GM18505 (cell line): ENCODE measurements at regions not wholly inside any gene's neighbourhood (a gene's known extent, or its start where the extent isn't known, plus 50 kb on each side); places are given as distances from the start of the nearest gene placed in this dataset.

Experiments
- ATAC-seq: cut with Tn5 transposase; IDR thresholded peaks from one replicate; pipeline ENCODE4 v1.9.1; 2021; ENCODE audit not compliant: unreplicated experiment
- POLR2A ChIP-seq: IDR thresholded peaks from 4 replicates; pipeline ENCODE4 v1.6.1; 2011; ENCODE audit warnings: borderline replicate concordance; ENCODE audit not compliant: insufficient read depth, insufficient read length; ENCODE audit errors: extremely low read depth

DNA sequence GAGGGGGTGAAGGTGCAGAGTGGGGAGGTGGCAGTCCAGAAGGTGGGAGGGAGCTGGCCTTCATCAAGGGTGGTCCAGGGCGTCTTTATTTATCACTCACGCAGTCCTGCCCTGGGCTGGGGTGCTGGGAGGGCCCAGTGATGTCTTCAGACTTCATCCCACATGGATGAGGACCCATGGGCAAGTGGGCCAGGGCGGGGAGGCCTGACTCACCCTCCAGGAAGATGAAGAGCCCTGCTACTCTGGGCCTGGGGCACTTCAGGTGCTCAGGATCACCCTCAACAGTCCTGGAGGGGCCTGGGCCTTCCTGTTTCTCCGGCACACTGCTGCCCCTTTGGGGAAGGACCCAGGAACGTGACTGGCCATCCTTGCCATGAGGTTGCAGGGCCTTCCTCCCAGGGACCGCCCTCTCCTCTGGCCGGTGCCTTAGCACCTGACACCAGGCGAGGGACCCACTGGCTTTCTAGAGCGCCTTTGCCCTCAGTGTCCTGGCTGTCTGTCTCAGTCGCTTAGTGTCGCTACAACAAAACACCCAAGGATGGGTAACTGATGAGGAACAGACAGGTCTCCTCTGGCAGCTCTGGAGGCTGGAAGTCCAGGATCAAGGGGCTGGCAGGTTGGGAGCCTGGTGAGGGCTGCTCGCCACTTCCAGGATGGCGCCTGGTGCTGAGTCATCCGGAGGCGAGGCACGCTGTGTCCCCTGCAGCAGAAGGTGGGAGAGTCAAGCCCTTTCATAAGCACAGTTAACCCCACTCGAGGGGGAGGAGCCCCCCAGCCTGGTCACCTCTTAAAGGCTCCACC lies 57.8 kb upstream of the HS6ST1 start:
- no peak for ATAC-seq
- no peak for TF ChIP-seq POLR2A

DNA sequence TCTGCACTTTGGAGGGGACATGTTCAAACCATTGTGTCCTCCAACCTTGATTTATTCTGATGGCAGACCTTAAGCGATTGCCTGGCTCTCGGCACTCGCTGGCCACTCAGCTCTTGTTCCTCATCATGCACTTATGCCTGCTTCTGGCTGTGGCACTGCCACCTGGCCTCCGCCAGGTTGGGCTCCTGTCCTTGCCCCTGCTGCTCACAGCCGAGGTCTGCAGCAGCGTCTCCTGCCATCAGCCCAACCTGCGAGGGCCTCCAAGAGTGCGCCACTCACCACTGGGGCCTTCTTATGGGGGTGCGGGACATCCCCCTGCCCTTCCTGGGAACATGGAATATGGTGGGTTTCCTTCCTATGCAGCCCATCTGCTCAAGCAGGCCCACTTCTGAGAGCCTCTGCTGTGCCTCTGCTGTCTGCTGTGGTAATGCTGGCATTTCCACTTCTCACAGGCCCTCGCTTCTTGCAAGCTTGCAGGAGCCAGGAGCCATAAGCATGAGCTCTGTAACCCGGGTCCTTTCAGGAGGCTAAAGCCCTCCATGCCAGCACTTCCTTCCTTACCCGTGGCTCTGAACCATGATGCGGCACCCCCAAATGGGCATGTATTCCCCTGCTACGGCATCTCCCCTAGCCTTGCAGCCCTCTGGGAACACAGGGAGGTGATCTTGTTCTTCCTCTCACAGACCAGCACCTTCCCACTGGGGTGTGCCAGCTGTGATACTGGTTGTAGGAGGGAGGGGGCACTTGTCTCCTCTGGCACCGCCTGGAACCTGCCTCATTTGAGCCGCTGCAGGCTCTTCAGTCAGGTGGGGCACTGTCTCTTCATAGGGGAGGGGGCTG lies 58.6 kb upstream of the HS6ST1 start:
- ATAC-seq: no peak
- TF ChIP-seq POLR2A: no peak

DNA sequence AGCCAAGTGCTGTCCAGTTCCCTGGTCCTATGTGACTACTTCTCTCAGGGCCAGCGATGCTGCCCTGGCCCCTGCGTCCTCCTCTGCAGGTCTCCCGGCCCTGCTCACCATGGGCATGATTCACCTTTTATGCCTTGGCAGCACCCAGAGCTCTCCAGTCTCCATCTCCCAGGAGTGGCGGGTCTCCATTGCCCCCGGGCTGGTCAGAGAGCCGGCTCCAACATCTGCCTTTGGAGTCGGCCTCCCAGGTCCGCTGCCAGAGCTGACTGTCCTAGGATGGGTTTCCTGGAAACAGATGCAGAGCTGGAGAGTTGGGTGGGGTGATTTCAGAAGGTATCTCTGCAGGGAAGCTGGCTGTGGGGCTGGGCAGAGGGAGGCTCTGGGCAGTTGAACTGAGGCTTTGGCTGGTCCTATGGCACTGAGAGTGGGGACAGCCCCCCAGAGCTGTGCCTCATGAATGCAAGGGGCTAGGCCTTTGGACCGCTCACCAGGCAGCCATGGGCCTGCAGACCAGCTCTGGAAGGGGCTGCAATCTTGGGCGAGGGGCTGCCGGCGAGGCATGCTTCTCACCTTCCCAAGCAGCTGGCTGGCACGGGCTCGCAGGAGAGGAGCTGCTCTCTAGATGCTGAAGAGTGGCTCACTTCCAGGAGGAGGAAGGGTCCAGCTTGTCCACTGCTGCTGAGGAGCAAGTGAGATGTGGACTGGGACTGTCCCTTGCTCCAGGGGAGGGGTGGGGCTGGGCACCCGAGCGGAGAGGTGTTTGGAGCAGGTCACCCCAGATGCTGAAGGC lies 59.8 kb upstream of the HS6ST1 start:
- no peak for TF ChIP-seq POLR2A
- no peak for ATAC-seq

DNA sequence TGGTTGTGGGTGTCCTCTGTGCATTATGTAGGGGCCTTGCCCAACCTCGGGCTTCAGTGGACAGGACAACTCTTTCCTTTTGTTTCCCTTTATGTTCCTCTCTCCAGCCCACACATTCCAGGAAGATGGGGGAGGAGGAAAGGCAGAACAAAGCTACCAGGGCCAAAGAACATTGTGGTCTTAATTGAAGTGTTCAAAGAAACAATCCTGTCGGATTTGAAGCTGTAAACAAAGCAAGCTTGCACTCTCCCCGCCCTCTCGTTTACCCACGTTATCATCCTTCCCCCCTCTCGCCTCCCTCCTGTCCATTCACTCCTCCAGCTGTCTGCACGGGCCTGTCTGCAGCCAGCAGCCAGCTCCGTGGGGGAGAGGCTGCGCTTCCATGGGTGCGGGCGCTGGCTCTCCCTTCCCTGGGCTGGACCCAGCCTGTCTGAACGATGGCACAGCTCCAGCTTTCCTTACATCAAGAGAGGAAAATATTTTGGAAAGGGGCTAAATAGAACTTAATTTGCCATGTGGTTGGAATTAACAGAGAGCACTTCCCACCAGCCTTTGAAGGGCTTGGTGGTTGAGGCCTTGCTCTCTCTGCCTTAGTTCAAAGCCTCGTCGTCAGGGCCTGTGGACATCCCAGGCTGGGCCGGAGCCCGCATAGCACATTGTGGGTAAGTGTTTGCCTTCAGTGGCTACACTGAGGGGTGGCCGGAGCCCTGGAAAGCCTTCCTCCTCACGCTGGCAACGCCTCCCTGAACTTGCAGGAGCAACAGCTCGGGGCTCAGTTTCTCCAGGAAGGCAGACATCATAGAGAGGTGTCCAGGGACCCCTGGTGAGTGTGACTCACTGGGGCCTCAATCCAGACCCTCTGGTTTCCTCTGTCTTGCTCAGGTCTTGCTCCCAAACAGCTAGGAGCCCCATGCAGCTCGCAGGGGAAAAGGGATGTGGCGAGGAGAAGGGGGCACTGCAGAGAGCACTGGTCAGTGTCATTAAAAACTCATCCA lies 60.6 kb upstream of the HS6ST1 start:
- no peak for TF ChIP-seq POLR2A
- ATAC-seq: no peak

DNA sequence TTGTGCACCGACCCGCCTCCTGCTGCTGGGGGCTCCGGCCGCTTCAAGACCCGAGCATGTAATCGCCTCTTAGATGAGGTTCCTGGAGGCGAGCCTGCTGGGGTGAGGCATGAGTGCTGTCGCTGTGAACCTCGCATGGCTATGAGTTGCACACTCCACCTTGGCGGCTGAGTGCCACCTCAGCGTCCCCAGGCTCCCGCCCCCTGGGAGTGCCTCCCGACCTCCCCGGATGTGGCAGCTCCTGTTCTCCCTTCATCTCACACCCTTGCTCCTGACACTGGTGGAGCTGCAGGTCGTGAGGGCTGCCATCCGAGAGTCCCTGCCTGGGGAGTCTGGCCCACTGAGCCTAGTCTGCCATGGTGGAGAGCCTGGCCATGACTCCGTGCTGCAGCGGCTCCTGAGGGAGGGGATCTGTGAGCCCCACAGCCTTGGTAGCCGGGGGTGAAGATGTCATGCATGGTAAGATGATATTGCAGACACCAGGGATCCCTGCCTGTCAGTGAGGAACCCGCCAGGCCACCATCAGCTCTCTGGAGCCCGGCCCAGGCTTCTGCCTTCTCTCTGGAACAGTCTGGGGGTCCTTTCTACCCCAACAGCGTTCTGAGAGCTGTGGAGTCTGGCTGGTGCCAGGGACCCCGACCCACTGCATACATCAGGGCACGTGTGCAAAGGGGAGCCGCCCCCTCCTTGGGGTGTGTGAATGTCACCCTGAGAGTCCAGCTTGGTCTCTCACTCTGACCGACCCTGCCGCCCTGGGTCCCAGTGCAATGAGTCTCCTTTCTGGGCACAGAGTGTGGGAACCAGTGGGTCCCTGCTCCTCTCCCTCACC lies 61.6 kb upstream of the HS6ST1 start:
- no peak for ATAC-seq
- no peak for TF ChIP-seq POLR2A

DNA sequence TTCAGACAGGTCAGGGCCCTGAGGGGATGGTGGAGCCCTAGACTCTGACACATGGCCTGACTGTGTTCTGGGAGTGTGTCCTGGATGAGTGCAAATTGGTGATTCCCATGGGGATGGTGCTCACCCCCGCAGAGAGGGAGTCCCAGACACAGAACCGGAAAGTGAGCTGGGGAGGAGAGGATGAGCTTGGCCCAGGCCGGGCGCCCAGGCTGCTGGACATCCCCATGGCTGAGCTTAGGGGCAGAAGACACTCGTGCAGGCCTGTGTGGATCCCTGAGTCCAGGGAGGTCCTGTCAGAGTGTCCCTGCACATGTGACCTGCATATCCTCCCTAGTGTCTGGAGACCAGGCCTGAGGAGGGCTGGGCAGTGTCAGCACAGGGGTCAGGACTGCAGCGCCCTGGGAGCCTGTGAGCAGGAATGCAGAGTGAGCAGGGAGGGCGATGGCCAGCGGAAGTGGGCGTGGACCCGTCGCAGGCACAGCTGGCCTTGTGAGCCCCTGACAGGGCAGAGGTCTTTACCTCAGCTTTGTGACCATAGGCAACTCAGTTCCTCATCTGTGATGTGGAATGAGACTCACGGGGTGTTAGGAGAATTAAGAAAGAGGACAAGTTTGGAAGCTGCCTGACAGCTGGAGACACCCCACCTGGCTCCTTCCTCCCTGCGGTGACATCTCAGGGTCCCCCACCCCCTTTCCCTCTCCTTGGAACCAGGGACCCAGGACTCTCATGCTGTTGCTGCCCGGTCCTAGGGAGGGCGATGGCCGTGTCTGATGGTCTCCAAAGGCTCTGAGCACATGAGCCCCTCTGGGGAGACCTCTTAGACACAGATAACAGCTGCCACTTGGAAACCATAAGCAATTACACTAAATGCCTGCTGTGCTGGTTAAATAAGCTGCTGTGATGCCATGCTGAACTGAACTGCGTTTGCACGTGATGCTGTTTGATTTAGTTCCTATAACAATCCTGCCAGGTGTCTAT lies 62.6 kb upstream of the HS6ST1 start:
- no peak for TF ChIP-seq POLR2A
- ATAC-seq: no peak

DNA sequence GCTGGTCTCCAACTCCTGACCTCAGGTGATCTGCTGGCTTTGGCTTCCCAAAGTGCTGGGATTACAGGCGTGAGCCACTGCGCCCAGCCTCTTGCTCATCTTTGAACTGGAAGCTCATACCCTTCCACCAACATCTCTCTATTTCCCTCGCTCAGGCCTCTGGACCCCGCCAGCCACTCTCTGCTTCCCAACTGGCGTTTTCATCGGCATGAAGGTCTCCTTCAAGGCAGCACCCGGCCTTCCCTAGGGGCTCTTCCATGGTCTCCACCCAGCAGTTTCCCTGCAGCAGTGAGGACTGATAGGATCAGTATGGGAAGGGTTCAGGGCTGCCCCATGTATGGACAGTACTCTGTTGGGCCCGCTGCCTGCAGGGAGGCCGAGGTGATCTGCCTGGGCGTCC lies 65.8 kb upstream of the HS6ST1 start:
- ATAC-seq: no peak
- no peak for TF ChIP-seq POLR2A

DNA sequence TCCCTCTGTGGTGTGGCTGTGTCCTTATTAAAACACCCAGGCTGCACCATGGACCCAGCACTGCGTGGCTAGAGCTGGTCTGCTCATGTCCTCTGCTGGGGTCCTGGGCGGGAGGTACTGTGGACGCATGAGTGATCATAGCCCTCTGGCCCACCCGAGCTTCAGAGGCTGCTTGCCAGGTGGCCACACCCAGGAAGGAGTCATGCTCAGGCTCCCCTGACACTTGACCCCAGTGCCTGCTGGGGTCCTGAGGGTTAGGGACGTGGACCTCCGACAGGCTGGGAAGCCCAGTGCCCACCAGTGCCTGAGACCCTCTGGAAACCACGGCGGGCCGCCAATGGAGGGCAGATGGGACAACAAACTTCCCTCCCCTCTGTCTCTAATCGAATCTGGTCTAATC lies 66.3 kb upstream of the HS6ST1 start:
- no peak for ATAC-seq
- TF ChIP-seq POLR2A: no peak

DNA sequence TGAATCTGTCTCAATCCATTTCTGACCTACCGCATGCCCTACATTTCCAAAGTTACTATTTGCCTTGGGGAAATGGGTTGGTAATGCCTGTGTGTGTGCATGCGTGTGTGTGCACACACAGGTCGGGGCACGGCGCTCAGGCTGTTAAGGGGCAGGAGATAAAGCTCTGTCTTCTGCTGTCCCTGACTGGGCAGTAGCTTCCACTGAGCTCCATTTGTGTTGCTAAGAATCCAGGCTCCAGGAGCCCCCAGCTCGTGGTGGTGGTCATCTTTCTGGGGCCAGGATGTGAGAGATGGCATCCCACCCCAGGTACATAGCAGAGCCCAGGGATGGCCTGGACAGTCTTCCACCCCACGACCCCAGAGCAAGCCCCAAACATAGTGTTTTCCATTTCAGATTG lies 66.7 kb upstream of the HS6ST1 start:
- no peak for ATAC-seq
- TF ChIP-seq POLR2A: no peak

DNA sequence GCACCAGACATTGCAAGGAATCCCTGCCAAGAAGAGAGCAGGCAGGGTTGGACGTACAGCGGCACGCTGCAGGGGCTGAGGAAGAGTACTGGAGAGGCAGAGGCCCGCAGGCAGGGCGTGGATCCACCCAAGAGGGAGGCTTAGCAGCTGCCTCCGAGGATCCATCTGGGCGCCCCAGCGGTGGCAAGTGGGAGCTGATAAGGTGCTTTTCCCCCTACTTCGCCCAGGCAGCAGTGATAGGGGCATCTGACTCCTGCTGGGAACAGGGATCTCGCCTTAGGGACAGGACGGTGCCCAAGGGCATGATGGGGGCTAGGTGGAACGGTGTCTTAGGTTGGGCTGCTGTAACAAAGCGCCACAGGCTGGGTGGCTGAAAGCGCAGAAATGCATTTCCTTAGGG lies 67.4 kb upstream of the HS6ST1 start:
- no peak for ATAC-seq
- no peak for TF ChIP-seq POLR2A
